ENCODE measurements at regions not wholly inside any gene's neighbourhood (a gene's known extent, or its start where the extent isn't known, plus 50 kb on each side); places are given as distances from the start of the nearest gene placed in this dataset.

DNA sequence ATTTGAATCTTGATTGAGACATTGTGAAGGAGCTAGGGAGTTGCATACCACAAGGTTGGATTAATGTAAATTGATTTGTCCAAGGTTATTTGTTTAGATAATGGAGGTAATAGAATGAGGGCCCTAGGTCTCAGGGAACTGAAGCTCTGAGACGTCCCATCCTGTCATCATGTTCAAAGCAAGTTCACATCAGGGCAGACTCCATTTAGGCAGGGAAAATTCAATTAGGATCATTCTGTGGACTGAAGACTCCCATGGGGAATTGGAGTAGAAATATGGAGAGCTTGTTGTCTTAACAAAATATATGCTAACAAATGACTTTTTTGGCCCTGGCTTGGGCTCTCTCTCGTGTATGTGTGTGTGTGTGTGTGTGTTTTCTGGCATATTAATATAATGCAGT, 722.0 kb upstream of the ADAMTS16 start:
- TF ChIP-seq CTCF (conservative IDR thresholded peaks at IDR 0.05; ENCODE audit: low read length): no peak
- TF ChIP-seq EZH2phosphoT487 (IDR thresholded peaks at IDR 0.05; ENCODE audit: borderline replicate concordance, low read depth, low read length): no peak

All from OCI-LY7 (cell line).